Stimulated activated naive CD4-positive, alpha-beta T cell treated with Interleukin-2 at 50 U/mL for 16 hours (primary cell): ENCODE measurements at regions not wholly inside any gene's neighbourhood (a gene's known extent, or its start where the extent isn't known, plus 50 kb on each side); places are given as distances from the start of the nearest gene placed in this dataset.

Experiments used
- DNase-seq: peaks from one replicate; lab custom pipeline; 2025; lab: John Stamatoyannopoulos, UW

- no peak for DNase-seq
Measured at GRCh38 chr7:136174477-136175125, 197.4 kb upstream of the MTPN start.

GRCh38 chr7:136173874-136174273 lies 196.7 kb upstream of the MTPN start:
- DNase-seq: no peak

- DNase-seq: no peak
Measured at GRCh38 chr7:136171233-136171632, 194.1 kb upstream of the MTPN start.

- no peak for DNase-seq
Measured at GRCh38 chr7:136168821-136169220, 191.7 kb upstream of the MTPN start.

GRCh38 chr7:136167991-136168390 lies 190.8 kb upstream of the MTPN start:
- no peak for DNase-seq

- DNase-seq: no peak
Measured at GRCh38 chr7:136166521-136166920, 189.4 kb upstream of the MTPN start.

GRCh38 chr7:136163340-136163801 lies 186.2 kb upstream of the MTPN start:
- DNase-seq: no peak

- DNase-seq: no peak
Measured at GRCh38 chr7:136150311-136150710, 173.2 kb upstream of the MTPN start.

GRCh38 chr7:136148920-136149319 lies 171.8 kb upstream of the MTPN start:
- no peak for DNase-seq

GRCh38 chr7:136146925-136147324 lies 169.8 kb upstream of the MTPN start:
- no peak for DNase-seq

GRCh38 chr7:136144182-136144581 lies 167.0 kb upstream of the MTPN start:
- DNase-seq: no peak

GRCh38 chr7:136143271-136143670 lies 166.1 kb upstream of the MTPN start:
- no peak for DNase-seq

- DNase-seq: no peak
Measured at GRCh38 chr7:136142583-136142982, 165.4 kb upstream of the MTPN start.

- DNase-seq: no peak
Measured at GRCh38 chr7:136140469-136140868, 163.3 kb upstream of the MTPN start.

GRCh38 chr7:136139417-136139816 lies 162.3 kb upstream of the MTPN start:
- no peak for DNase-seq

GRCh38 chr7:136138991-136139390 lies 161.8 kb upstream of the MTPN start:
- DNase-seq: no peak

- no peak for DNase-seq
Measured at GRCh38 chr7:136136906-136137454, 159.8 kb upstream of the MTPN start.

GRCh38 chr7:136134503-136134902 lies 157.3 kb upstream of the MTPN start:
- DNase-seq: no peak

- no peak for DNase-seq
Measured at GRCh38 chr7:136133551-136133950, 156.4 kb upstream of the MTPN start.

GRCh38 chr7:136131304-136131630 lies 154.1 kb upstream of the MTPN start:
- no peak for DNase-seq

- DNase-seq: no peak
Measured at GRCh38 chr7:136130511-136131303, 153.5 kb upstream of the MTPN start.

- DNase-seq: no peak
Measured at GRCh38 chr7:136128050-136128449, 150.9 kb upstream of the MTPN start.

- no peak for DNase-seq
Measured at GRCh38 chr7:136123352-136123751, 146.2 kb upstream of the MTPN start.
